GM12874 (cell line): ENCODE measurements at regions not wholly inside any gene's neighbourhood (a gene's known extent, or its start where the extent isn't known, plus 50 kb on each side); places are given as distances from the start of the nearest gene placed in this dataset.

Experiments used
- CTCF ChIP-seq: IDR thresholded peaks from 2 replicates; pipeline ENCODE4 v1.5.1; 2011; ENCODE audit warnings: low read depth, mild to moderate bottlenecking, control low read depth, low read length, moderate library complexity; ENCODE audit not compliant: insufficient read depth

GRCh38 chr4:147247579-147247978, 233.3 kb upstream of the EDNRA start:
- no peak for TF ChIP-seq CTCF

- TF ChIP-seq CTCF, result no peak
Observed at GRCh38 chr4:147250062-147250461, 230.8 kb upstream of the EDNRA start.

- no peak for TF ChIP-seq CTCF
Observed at GRCh38 chr4:147284256-147284835, 196.6 kb upstream of the EDNRA start.

- no peak for TF ChIP-seq CTCF
Observed at GRCh38 chr4:147284935-147285334, 196.0 kb upstream of the EDNRA start.

GRCh38 chr4:147285751-147286150, 195.1 kb upstream of the EDNRA start:
- no peak for TF ChIP-seq CTCF

GRCh38 chr4:147286846-147287587, 193.9 kb upstream of the EDNRA start:
- no peak for TF ChIP-seq CTCF

- no peak for TF ChIP-seq CTCF
Observed at GRCh38 chr4:147287588-147287890, 193.4 kb upstream of the EDNRA start.
